ENCODE measurements at regions not wholly inside any gene's neighbourhood (a gene's known extent, or its start where the extent isn't known, plus 50 kb on each side); places are given as distances from the start of the nearest gene placed in this dataset.

- TF ChIP-seq POLR2A (IDR thresholded peaks at IDR 0.05) (no peak), CTCF (IDR thresholded peaks at IDR 0.05 in 4 of 5, conservative IDR thresholded peaks at IDR 0.05 in 1 of 5) (no peak)
Observed at GRCh38 chr6:8934318-8934717, 499.0 kb upstream of the SLC35B3 start.

Measured in gastrocnemius medialis (tissue), 4 donors.